B cell (primary cell): ENCODE measurements at regions not wholly inside any gene's neighbourhood (a gene's known extent, or its start where the extent isn't known, plus 50 kb on each side); places are given as distances from the start of the nearest gene placed in this dataset.
"Not testable (repeated sequence)": the region's sequence is repeated elsewhere in the genome, so short reads cannot be mapped to it uniquely, and the experiment has no call there.

Experiments used
- ATAC-seq: fragments of 200-7000 bp; cut with Tn5 transposase; one replicate; pipeline ENCODE4 v1.10.0; 2021; ENCODE audit warnings: low read depth, mild to moderate bottlenecking, moderate number of reproducible peaks, moderate library complexity
- CTCF ChIA-PET: fragments of 350-600 bp; sonication (Branson Sonifier 250); formaldehyde crosslinking; loops from one replicate; lab custom pipeline; 2021; ENCODE audit warnings: antibody characterized with exemption, inconsistent platforms; lab: Charles Lee
- POLR2A ChIA-PET: fragments of 350-600 bp; sonication (Branson Sonifier 250); formaldehyde crosslinking; loops from one replicate; lab custom pipeline; 2021; ENCODE audit warnings: antibody characterized with exemption; lab: Charles Lee
- DNase-seq: peaks from one replicate; pipeline ENCODE4 v3.0.0; 2013
- H2AFZ ChIP-seq: 2 replicates; pipeline ENCODE4 v1.6.1; 2012; ENCODE audit warnings: mild to moderate bottlenecking, low read depth, low read length; ENCODE audit not compliant: insufficient read depth, poor library complexity, severe bottlenecking
- H3K27ac ChIP-seq, 2 donors: 1 replicate in 1 of 2; 2 replicates in 1 of 2; pipeline ENCODE4 v1.5.1; 2012 to 2013; ENCODE audit warnings: low read length in 2 of 2, mild to moderate bottlenecking in 2 of 2, moderate library complexity in 1 of 2
- H3K27me3 ChIP-seq, 4 experiments: fragments of 200-600 bp in 1 of 4; sonication (generic) in 1 of 4; replicated peaks in 1 of 4; 1 replicate in 2 of 4; 2 replicates in 2 of 4; pipeline versions ENCODE4 v1.6.1 to v1.7.0; 2013 to 2016; ENCODE audit warnings: low read length in 3 of 4, mild to moderate bottlenecking in 2 of 4, mixed read lengths in 1 of 4, moderate library complexity in 1 of 4; ENCODE audit not compliant: insufficient read depth in 4 of 4, control insufficient read depth in 3 of 4; ENCODE audit errors: control extremely low read depth in 1 of 4
- H3K36me3 ChIP-seq, 2 experiments: replicated peaks in 1 of 2; 1 replicate in 1 of 2; 2 replicates in 1 of 2; pipeline versions ENCODE4 v1.6.1 to v1.7.1; 2013; ENCODE audit warnings: low read length in 1 of 2; ENCODE audit not compliant: insufficient read depth in 2 of 2, control insufficient read depth in 1 of 2; ENCODE audit errors: control extremely low read depth in 1 of 2, extremely low read depth in 1 of 2
- H3K4me1 ChIP-seq, 2 donors: fragments of 200-600 bp in 1 of 2; sonication (generic) in 1 of 2; 1 replicate in 1 of 2; 2 replicates in 1 of 2; pipeline versions ENCODE4 v1.5.1 to v1.6.1; 2013 to 2017; ENCODE audit warnings: low read length in 2 of 2; ENCODE audit not compliant: control insufficient read depth in 2 of 2, insufficient read depth in 2 of 2
- H3K4me2 ChIP-seq: replicated peaks from 2 replicates; pipeline ENCODE3; 2012; ENCODE audit warnings: mild to moderate bottlenecking, low read depth, low read length; ENCODE audit not compliant: poor library complexity, severe bottlenecking
- H3K4me3 ChIP-seq, 5 experiments: fragments of 200-600 bp in 1 of 5; sonication (generic) in 1 of 5; 1 replicate in 3 of 5; 2 replicates in 2 of 5; pipeline versions ENCODE4 v1.5.1 to v1.7.0; 2011 to 2016; ENCODE audit warnings: low read length in 4 of 5, mild to moderate bottlenecking in 4 of 5, low read depth in 2 of 5, control low read depth in 1 of 5, moderate library complexity in 1 of 5; ENCODE audit not compliant: insufficient read depth in 1 of 5; ENCODE audit errors: control extremely low read depth in 1 of 5, extremely low read depth in 1 of 5
- H3K79me2 ChIP-seq: fragments of 200-600 bp; sonication (generic); one replicate; pipeline ENCODE4 v1.6.0; 2016; ENCODE audit warnings: low read length; ENCODE audit not compliant: control insufficient read depth, insufficient read depth
- H3K9ac ChIP-seq: fragments of 200-600 bp; sonication (generic); 2 replicates; pipeline ENCODE4 v1.6.1; 2017; ENCODE audit warnings: mild to moderate bottlenecking, low read length, moderate library complexity
- H3K9me3 ChIP-seq, 3 donors: one replicate each; pipeline versions ENCODE4 v1.6.1 to v1.7.1; 2013; ENCODE audit warnings: low read length in 2 of 3; ENCODE audit not compliant: control insufficient read depth in 2 of 3, insufficient read depth in 1 of 3; ENCODE audit errors: control extremely low read depth in 1 of 3
- H4K20me1 ChIP-seq: 2 replicates; pipeline ENCODE4 v1.6.0; 2012; ENCODE audit warnings: mild to moderate bottlenecking, low read length; ENCODE audit not compliant: insufficient read depth, control insufficient read depth, poor library complexity, severe bottlenecking
- H3K27ac Mint-ChIP-seq: one replicate; pipeline ENCODE4 v1.8.0; 2021; ENCODE audit warnings: mixed read lengths
- H3K27me3 Mint-ChIP-seq: one replicate; pipeline ENCODE4 v1.8.0; 2021; ENCODE audit warnings: mixed read lengths
- H3K4me1 Mint-ChIP-seq: one replicate; pipeline ENCODE4 v1.8.0; 2021; ENCODE audit warnings: mixed read lengths
- H3K4me3 Mint-ChIP-seq: one replicate; pipeline ENCODE4 v1.8.0; 2021; ENCODE audit warnings: mixed read lengths
- H3K9me3 Mint-ChIP-seq: one replicate; pipeline ENCODE4 v1.8.0; 2022; ENCODE audit warnings: mixed read lengths; ENCODE audit not compliant: insufficient read depth
- CTCF ChIP-seq: fragments of 200-600 bp; IDR thresholded peaks from one replicate; pipeline ENCODE4 v1.8.0; 2022; ENCODE audit warnings: antibody characterized with exemption, mild to moderate bottlenecking
- EZH2 ChIP-seq: IDR thresholded peaks from 2 replicates; pipeline ENCODE4 v1.6.1; 2012; ENCODE audit warnings: borderline replicate concordance, low read depth, mild to moderate bottlenecking, moderate library complexity, low read length; ENCODE audit not compliant: insufficient read depth, poor library complexity, severe bottlenecking
- WGBS: methylation state at CpG from one replicate; pipeline ENCODE4 v1.1.5; 2013; ENCODE audit warnings: missing lambda C conversion rate; ENCODE audit not compliant: insufficient coverage; 5-methylcytosine and 5-hydroxymethylcytosine counted together
- intact Hi-C: fragments of 100-400 bp; cut with micrococcal nuclease; formaldehyde crosslinking; loops from one replicate; pipeline ENCODE4 v1.10.0; 2022

- ChIA-PET CTCF (no interaction called here), POLR2A (no interaction called here)
- intact Hi-C loops: no loop called here
- H2AFZ ChIP-seq: no peak overlapping the region
- H3K4me1 ChIP-seq: no peaks in the 10 kb centered on the region
- H3K27me3 ChIP-seq: peaks cover 0 to 15% (median 4%) of the 10 kb centered on the region in 4 experiments
- H3K36me3 ChIP-seq: no peaks in the 10 kb centered on the region
- H3K9me3 ChIP-seq: peaks cover 0 to 3% (median 0%) of the 10 kb centered on the region in 3 donors
- H3K4me2 ChIP-seq: no peak overlapping the region
- peaks cover under 1% of the 10 kb centered on the region for H3K4me1 Mint-ChIP-seq
- peaks cover 44% of the 10 kb centered on the region for H3K27me3 Mint-ChIP-seq
- H3K27ac Mint-ChIP-seq: no peak overlapping the region
- DNase-seq: no peak
- H3K4me3 ChIP-seq: no peak overlapping the region
- no peak overlapping the region for H3K9ac ChIP-seq
- no peaks in the 10 kb centered on the region for H4K20me1 ChIP-seq
- no peaks in the 10 kb centered on the region for H3K9me3 Mint-ChIP-seq
- TF ChIP-seq CTCF (no peak), EZH2 (no peak)
- no peak for ATAC-seq
- no peak overlapping the region for H3K4me3 Mint-ChIP-seq
- H3K27ac ChIP-seq: no peak overlapping the region
- no peaks in the 10 kb centered on the region for H3K79me2 ChIP-seq
- WGBS: 72% methylated on average over 3 of the region's 5 CpGs
These were observed 199.4 kb downstream of the SPP2 start for GRCh38 chr2:234249873-234250272.

- no peaks in the 10 kb centered on the region for H3K79me2 ChIP-seq
- DNase-seq (no peak), ATAC-seq (no peak)
- no peak overlapping the region for H3K4me3 ChIP-seq
- H3K9ac ChIP-seq: no peak overlapping the region
- no CpG with 5 or more reads among the region's 5 CpGs for WGBS
- no peak for TF ChIP-seq EZH2
- TF ChIP-seq CTCF: no peak
- peaks cover 41% of the 10 kb centered on the region for H3K27me3 Mint-ChIP-seq
- no peak overlapping the region for H3K27ac ChIP-seq
- H3K4me1 Mint-ChIP-seq: peaks cover 1% of the 10 kb centered on the region
- no peak overlapping the region for H2AFZ ChIP-seq
- H3K27me3 ChIP-seq: peaks cover 0 to 15% (median 3%) of the 10 kb centered on the region in 4 experiments
- CTCF ChIA-PET: no interaction called here
- H3K9me3 ChIP-seq: peaks cover 0 to 3% (median 0%) of the 10 kb centered on the region in 3 donors
- H3K4me3 Mint-ChIP-seq: no peak overlapping the region
- H3K4me1 ChIP-seq: no peaks in the 10 kb centered on the region
- no peaks in the 10 kb centered on the region for H4K20me1 ChIP-seq
- intact Hi-C loops: no loop called here
- H3K9me3 Mint-ChIP-seq: no peaks in the 10 kb centered on the region
- H3K36me3 ChIP-seq: no peaks in the 10 kb centered on the region
- no peak overlapping the region for H3K4me2 ChIP-seq
- POLR2A ChIA-PET: no interaction called here
- H3K27ac Mint-ChIP-seq: no peak overlapping the region
These were observed 198.7 kb downstream of the SPP2 start for GRCh38 chr2:234249034-234249735.

- H3K9me3 ChIP-seq, H4K20me1 ChIP-seq, H3K4me1 Mint-ChIP-seq, H3K9ac ChIP-seq, H3K9me3 Mint-ChIP-seq, H3K27ac Mint-ChIP-seq, H3K4me2 ChIP-seq, H2AFZ ChIP-seq, POLR2A ChIA-PET, DNase-seq, H3K79me2 ChIP-seq, H3K4me3 Mint-ChIP-seq, H3K4me1 ChIP-seq, H3K27ac ChIP-seq, H3K36me3 ChIP-seq, CTCF ChIA-PET, intact Hi-C loops, H3K4me3 ChIP-seq, ATAC-seq: not testable (repeated sequence)
- peaks cover 41% of the 10 kb centered on the region for H3K27me3 Mint-ChIP-seq
- WGBS: 93% methylated on average over 9 of the region's 10 CpGs
- H3K27me3 ChIP-seq: peaks cover 0 to 15% (median 3%) of the 10 kb centered on the region in 4 experiments
These were observed 197.8 kb downstream of the SPP2 start for GRCh38 chr2:234248213-234248710.
